HT-29 (cell line): ENCODE measurements at regions not wholly inside any gene's neighbourhood (a gene's known extent, or its start where the extent isn't known, plus 50 kb on each side); places are given as distances from the start of the nearest gene placed in this dataset.
"Not testable (repeated sequence)": the region's sequence is repeated elsewhere in the genome, so short reads cannot be mapped to it uniquely, and the experiment has no call there.

Experiments used
- DNase-seq: peaks from one replicate; pipeline ENCODE4 v3.0.0-alpha.2; 2015; ENCODE audit warnings: low spot score

GRCh38 chr2:182548031-182548950 lies 121.5 kb upstream of the PDE1A start:
- DNase-seq, result no peak

DNA sequence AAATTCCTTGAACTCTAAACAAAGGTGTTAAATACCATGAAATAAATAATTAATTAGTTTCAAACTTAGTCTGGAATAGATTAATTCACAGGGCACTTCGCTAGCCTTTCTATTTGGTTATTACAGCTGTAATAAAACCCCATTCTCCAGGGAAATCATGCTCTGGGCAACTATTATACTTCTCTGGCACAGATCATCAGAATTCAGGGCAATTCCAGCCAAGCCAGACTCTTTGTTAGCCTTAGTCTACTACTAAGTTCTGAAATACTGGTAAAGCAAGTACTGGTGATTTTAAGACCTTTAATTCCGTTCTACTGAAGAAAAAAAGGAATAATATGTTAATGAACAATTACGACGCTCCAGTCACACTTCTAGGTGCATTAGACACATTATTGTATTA lies 123.4 kb upstream of the PDE1A start:
- DNase-seq, result no peak

DNA sequence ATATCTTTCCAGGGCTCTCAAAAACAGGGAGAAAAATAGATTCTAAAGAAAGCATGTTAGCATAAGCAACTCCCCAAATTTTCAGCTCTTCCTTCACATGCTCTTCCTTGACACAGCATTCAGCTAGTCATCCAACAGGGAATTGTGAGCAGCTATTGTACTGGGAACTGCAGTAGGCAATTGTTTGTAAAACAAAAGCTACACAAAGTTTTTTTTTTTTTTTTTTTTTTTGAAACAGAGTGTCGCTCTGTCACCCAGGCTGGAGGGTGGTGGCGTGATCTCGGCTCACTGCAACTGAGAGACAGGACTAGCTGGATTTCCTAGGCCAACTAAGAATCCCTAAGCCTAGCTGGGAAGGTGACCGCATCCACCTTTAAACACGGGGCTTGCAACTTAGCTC lies 125.4 kb upstream of the PDE1A start:
- DNase-seq, result not testable (repeated sequence)

DNA sequence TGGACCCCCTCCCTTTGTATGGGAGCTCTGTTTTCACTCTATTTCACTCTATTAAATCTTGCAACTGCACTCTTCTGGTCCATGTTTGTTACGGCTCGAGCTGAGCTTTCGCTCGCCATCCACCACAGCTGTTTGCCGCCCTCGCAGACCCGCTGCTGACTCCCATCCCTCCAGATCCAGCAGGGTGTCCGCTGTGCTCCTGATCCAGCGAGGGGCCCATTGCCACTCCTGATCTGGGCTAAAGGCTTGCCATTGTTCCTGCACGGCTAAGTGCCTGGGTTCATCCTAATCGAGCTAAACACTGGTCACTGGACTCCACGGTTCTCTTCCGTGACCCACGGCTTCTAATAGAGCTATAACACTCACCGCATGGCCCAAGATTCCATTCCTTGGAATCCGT lies 125.9 kb upstream of the PDE1A start:
- not testable (repeated sequence) for DNase-seq

GRCh38 chr2:182553483-182553882 lies 126.6 kb upstream of the PDE1A start:
- no peak for DNase-seq

- DNase-seq, result no peak
These were observed 128.1 kb upstream of the PDE1A start for GRCh38 chr2:182554950-182555349.

DNA sequence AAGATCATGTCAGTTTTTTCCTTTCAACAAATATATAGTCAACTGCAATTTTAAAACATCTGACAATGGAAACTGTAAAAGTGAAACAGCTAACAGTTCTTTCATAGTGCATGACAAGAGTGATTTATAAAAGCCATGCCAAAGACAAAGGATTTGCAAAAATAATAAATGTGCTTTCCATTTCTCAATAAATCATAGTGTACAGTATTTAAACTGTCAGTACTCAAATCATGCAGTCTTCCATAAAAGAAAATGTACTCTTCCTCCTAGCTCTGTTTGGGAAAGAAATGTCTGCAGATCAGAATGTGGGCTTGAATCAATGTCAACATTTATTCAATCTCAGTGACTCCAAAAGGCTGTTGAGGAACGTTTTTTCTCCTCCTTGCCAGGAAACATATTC lies 131.7 kb upstream of the PDE1A start:
- DNase-seq, result no peak

GRCh38 chr2:182559623-182560022 lies 132.8 kb upstream of the PDE1A start:
- DNase-seq, result no peak

GRCh38 chr2:182565911-182566567 lies 139.2 kb upstream of the PDE1A start:
- no peak for DNase-seq

- DNase-seq, result no peak
These were observed 142.5 kb upstream of the DNAJC10 start for GRCh38 chr2:182573553-182573952.

DNA sequence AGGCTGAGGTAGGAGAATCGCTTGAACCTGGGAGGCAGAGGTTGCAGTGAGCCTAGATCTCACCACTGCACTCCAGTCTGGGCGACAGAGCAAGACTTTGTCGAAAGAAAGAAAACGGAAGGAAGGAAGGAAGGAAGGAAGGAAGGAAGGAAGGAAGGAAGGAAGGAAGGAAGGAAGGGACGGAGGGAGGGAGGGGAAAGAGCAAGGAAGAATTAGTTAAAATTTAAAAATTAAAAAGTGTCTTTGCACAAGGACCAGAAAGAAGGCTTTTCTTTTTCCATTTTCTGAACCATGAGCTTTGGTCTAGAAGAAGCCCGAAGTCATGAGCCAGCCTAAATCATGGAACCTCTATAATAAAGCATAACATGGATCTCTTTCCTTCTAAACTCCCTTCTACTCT lies 138.2 kb upstream of the DNAJC10 start:
- DNase-seq, result no peak

GRCh38 chr2:182581196-182581935 lies 134.7 kb upstream of the DNAJC10 start:
- no peak for DNase-seq

- no peak for DNase-seq
These were observed 131.6 kb upstream of the DNAJC10 start for GRCh38 chr2:182584462-182584861.

- no peak for DNase-seq
These were observed 131.1 kb upstream of the DNAJC10 start for GRCh38 chr2:182585001-182585400.

GRCh38 chr2:182585430-182585829 lies 130.6 kb upstream of the DNAJC10 start:
- DNase-seq, result no peak

DNA sequence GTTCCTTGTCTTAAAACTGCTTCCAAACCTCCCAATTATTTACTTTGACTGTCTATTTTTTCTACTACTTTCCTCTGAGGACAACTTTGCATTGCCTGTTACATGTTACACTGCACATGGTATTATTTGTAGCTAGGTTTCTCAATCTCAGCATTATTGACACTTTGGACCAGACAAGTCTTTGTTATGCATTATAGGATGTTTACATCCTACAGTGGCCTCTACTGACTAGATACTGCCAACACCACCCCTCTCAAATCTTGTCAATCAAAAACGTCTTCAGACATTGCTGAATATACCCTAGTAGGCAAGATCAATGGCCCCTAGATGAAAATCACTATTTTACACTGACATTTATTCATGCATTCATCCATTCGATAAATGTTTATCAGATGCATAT lies 129.6 kb upstream of the DNAJC10 start:
- no peak for DNase-seq

DNA sequence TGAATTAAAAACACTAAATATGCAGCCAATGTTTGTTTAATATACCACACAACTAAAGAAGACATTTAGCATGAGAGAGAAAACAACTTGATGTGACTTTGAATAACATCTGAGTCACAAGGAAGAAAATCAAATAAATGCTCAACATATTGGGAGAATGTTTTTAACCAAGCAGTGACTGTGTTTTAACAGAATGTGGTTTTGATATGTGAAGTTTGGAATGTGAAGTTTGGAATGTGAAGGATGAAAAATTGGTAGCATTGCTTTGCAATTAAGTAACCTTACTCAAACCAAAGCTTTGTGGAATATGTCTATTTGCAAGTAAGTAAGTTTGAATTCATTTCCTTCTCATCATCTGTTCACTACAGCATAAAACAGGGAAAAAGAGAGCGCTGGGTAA lies 128.2 kb upstream of the DNAJC10 start:
- no peak for DNase-seq

DNA sequence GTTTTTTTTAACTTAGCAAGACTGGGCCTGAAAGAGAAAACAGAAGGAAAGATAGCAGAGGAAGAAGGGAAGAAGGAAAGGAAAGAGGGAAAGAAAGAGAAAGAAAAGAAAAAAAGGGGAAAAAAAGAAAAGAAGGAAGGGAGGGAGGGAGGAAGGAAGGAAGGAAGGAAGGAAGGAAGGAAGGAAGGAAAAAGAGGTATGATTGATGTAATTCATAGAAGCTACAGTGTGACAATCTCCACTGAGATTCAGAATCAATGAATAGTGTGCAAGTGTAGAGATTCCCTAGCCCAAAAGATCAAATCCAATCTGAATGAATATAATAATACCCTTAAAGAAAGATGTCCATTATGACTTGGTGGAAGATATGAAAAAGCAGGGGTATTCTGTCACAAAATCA lies 126.9 kb upstream of the DNAJC10 start:
- DNase-seq, result no peak

- DNase-seq, result no peak
These were observed 124.3 kb upstream of the DNAJC10 start for GRCh38 chr2:182591774-182592173.

- DNase-seq, result no peak
These were observed 123.2 kb upstream of the DNAJC10 start for GRCh38 chr2:182592691-182593393.

- DNase-seq, result no peak
These were observed 122.6 kb upstream of the DNAJC10 start for GRCh38 chr2:182593394-182593975.
